ENCODE measurements at regions not wholly inside any gene's neighbourhood (a gene's known extent, or its start where the extent isn't known, plus 50 kb on each side); places are given as distances from the start of the nearest gene placed in this dataset.

DNA sequence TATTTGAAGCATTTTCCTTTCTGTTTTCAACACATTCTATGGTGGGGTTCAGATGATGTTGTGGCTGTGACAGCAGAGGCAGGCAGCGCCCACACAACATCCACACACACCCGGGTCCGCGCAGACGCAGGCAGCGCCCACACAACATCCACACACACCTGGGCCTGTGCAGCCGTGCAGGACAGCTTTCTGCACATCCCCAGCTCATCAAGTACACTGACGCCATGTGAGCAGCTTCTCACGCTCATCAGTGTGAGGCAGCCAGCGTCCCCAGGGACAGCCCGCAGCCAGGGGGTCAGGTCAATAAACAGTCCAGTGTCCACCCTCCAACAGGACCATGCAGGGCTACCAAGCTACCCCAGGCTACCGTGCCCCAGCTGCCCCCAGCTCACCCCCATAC is 272.8 kb upstream of the TCERG1L start:
- H3K4me3 ChIP-seq (ENCODE audit: low read depth, low read length), result no peak overlapping the region
- DNase-seq (ENCODE audit: low read depth), result no peak
- TF ChIP-seq, protein P1, sequence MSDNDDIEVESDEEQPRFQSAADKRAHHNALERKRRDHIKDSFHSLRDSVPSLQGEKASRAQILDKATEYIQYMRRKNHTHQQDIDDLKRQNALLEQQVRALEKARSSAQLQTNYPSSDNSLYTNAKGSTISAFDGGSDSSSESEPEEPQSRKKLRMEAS (IDR thresholded peaks at IDR 0.05; ENCODE audit: low read depth, low read length), result no peak
- TF ChIP-seq, protein P2, sequence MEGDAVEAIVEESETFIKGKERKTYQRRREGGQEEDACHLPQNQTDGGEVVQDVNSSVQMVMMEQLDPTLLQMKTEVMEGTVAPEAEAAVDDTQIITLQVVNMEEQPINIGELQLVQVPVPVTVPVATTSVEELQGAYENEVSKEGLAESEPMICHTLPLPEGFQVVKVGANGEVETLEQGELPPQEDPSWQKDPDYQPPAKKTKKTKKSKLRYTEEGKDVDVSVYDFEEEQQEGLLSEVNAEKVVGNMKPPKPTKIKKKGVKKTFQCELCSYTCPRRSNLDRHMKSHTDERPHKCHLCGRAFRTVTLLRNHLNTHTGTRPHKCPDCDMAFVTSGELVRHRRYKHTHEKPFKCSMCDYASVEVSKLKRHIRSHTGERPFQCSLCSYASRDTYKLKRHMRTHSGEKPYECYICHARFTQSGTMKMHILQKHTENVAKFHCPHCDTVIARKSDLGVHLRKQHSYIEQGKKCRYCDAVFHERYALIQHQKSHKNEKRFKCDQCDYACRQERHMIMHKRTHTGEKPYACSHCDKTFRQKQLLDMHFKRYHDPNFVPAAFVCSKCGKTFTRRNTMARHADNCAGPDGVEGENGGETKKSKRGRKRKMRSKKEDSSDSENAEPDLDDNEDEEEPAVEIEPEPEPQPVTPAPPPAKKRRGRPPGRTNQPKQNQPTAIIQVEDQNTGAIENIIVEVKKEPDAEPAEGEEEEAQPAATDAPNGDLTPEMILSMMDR (IDR thresholded peaks at IDR 0.05; ENCODE audit: low read depth, low read length), result no peak
- TF ChIP-seq POLR2A (IDR thresholded peaks at IDR 0.05; ENCODE audit: extremely low read depth, insufficient read length), result no peak

DNA sequence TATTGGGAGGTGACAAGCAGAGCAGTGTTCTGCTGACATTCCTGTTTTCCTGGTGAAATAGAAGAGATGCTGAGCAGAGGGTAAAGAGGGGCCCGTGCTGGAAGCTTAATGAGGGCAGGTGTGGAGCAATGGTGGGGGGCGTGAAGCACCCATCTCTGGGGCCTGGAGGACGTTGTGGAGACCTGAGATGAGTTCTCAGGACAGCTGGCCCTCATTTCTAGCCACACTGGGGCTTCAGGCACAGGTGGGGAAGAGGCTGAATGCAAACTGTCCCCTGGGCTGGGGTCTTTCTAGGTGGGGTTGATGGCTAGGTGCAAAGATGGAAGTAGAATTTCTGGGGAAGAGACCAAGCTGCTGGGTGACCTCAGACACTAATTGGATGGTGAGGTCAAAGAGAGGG is 274.2 kb upstream of the TCERG1L start:
- DNase-seq (ENCODE audit: low read depth), result no peak
- no peak overlapping the region for H3K4me3 ChIP-seq (ENCODE audit: low read depth, low read length)
- TF ChIP-seq, protein P1 (IDR thresholded peaks at IDR 0.05; ENCODE audit: low read depth, low read length), result no peak
- TF ChIP-seq MYC (IDR thresholded peaks at IDR 0.05; ENCODE audit: low read depth, low read length) (no peak), POLR2A (IDR thresholded peaks at IDR 0.05; ENCODE audit: extremely low read depth, insufficient read length) (no peak)
- TF ChIP-seq, protein P2 (IDR thresholded peaks at IDR 0.05; ENCODE audit: low read depth, low read length), result no peak

DNA sequence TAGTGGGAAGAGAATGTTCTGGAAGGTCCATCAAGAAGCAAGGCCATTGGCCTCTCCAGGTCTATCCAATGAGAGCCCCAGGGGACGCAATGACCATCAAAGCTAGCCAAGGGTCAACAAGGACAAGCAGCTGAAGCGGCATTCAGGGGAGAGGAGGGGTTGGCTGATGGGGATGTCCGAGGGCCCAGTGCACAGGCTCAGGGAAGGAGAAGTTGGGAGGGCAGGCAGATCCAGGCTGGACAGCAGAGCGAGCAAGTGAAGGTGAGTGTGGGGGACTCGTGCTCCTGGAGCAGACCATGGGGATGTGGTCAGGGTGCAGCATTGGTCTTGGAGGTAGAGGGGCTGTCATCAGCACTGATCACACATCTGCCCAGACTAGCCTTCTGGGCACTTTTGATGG is 275.4 kb upstream of the TCERG1L start:
- TF ChIP-seq MYC (IDR thresholded peaks at IDR 0.05; ENCODE audit: low read depth, low read length) (no peak), POLR2A (IDR thresholded peaks at IDR 0.05; ENCODE audit: extremely low read depth, insufficient read length) (no peak)
- TF ChIP-seq, protein P2 (IDR thresholded peaks at IDR 0.05; ENCODE audit: low read depth, low read length), result no peak
- TF ChIP-seq, protein P1 (IDR thresholded peaks at IDR 0.05; ENCODE audit: low read depth, low read length), result no peak
- H3K4me3 ChIP-seq (ENCODE audit: low read depth, low read length), result no peak overlapping the region
- no peak for DNase-seq (ENCODE audit: low read depth)

DNA sequence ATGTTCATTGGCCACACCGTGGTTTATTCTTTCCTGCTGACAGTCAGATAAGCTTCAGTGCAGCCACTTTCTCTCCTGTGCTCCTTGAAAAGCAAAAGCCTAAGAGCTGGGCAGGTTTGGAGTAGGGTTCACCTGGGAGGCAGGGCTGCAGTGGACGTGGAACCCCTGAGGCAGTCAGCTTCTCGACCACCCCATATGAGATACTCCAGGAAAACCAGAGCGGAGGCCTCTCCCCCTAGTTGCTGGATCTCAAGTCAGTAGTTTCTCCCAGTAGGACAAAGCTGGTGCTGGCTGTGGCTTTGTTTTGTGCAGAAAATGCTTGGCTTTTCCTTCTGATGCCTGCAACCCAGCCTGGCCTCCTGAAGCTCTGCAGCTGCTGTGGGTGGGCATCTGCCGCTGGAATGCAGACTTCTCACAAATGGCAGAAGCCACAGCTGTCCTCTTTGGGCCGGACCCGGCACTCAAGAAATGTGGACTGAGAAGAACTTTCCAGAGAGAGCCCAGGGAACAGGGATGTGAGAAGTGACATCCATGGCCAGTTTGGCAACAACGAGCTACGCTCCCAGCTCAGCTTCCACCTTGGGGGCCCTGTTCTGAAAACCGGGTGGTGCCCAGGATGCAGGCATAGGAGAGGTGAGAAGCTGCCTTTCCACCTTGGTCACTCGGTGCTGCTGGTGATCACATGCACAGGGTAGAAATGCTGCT is 276.6 kb upstream of the TCERG1L start:
- no peak for DNase-seq (ENCODE audit: low read depth)
- TF ChIP-seq MYC (IDR thresholded peaks at IDR 0.05; ENCODE audit: low read depth, low read length), result no peak
- TF ChIP-seq, protein P2 (IDR thresholded peaks at IDR 0.05; ENCODE audit: low read depth, low read length), result no peak
- TF ChIP-seq, protein P1 (IDR thresholded peaks at IDR 0.05; ENCODE audit: low read depth, low read length), result no peak
- no peak for TF ChIP-seq POLR2A (IDR thresholded peaks at IDR 0.05; ENCODE audit: extremely low read depth, insufficient read length)
- H3K4me3 ChIP-seq (ENCODE audit: low read depth, low read length), result no peak overlapping the region

DNA sequence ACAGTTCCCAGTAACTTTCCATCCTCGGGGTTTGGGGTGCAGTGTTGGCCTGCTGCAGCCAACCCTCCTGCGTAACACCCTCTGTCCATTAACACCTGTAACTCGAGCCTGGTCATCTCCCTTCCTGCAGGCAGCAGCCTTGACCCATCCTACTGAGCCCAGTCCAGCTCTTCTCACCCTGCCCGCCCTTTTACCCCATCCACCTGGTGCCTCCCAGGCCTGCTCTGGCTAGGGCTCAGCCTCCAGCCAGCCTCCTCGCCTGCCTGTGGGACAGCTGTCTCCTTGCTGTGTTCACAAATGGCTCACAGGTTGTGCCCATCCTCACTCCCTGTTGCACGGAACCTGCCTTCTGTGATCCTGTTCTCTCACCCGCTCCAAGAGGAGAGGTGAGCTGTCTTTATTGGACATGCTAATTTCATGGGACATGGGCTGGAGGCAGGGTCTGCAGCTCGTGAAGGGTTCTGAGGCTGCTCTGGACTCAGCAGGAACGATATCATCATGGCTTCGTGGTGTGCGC is 277.2 kb upstream of the TCERG1L start:
- no peak overlapping the region for H3K4me3 ChIP-seq (ENCODE audit: low read depth, low read length)
- TF ChIP-seq, protein P1 (IDR thresholded peaks at IDR 0.05; ENCODE audit: low read depth, low read length), result no peak
- no peak for TF ChIP-seq MYC (IDR thresholded peaks at IDR 0.05; ENCODE audit: low read depth, low read length)
- no peak for TF ChIP-seq POLR2A (IDR thresholded peaks at IDR 0.05; ENCODE audit: extremely low read depth, insufficient read length)
- TF ChIP-seq, protein P2 (IDR thresholded peaks at IDR 0.05; ENCODE audit: low read depth, low read length), result no peak
- no peak for DNase-seq (ENCODE audit: low read depth)

Data from NB4 (cell line).